HCT116 (cell line): ENCODE measurements at regions not wholly inside any gene's neighbourhood (a gene's known extent, or its start where the extent isn't known, plus 50 kb on each side); places are given as distances from the start of the nearest gene placed in this dataset.

Experiments
- ATAC-seq: fragments of 200-7000 bp; cut with Tn5 transposase; 2 replicates; pipeline ENCODE4 v1.9.1; 2020; ENCODE audit warnings: mild to moderate bottlenecking, moderate library complexity
- BruUV-seq: library from RNA; stranded (reverse); fragments of 400-500 nt; replicated peaks from 2 replicates; lab custom pipeline; 2021; lab: Mats Ljungman, UMichigan
- CTCF ChIA-PET: fragments of 300-600 bp; sonication (Branson Sonifier 250); formaldehyde crosslinking; loops from one replicate; lab custom pipeline; 2021; ENCODE audit warnings: antibody characterized with exemption; lab: Charles Lee
- POLR2A ChIA-PET: fragments of 300-600, 350-600 bp; sonication (Branson Sonifier 250); formaldehyde crosslinking; loops from one replicate; lab custom pipeline; 2021; ENCODE audit warnings: antibody characterized with exemption; lab: Charles Lee
- RAD21 ChIA-PET, 2 experiments: fragments of 300-600 bp; sonication (Branson Sonifier 250); formaldehyde crosslinking; loops; one replicate each; lab custom pipeline; 2023; ENCODE audit warnings: low total read pairs in 2 of 2; ENCODE audit not compliant: uncharacterized antibody in 2 of 2, unreplicated experiment in 2 of 2, low non-redundant PET in 1 of 2; lab: Charles Lee
- DNase-seq: peaks from one replicate; pipeline ENCODE4 v3.0.0-alpha.2; 2010; ENCODE audit warnings: low read depth, low spot score
- H2AFZ ChIP-seq: fragments of 200-600 bp; shearing (Covaris generic), sonication (generic); 2 replicates; pipeline ENCODE4 v1.6.1; 2017; ENCODE audit warnings: low read depth, mixed run types, mixed read lengths, antibody characterized with exemption, low read length; ENCODE audit not compliant: poor library complexity, severe bottlenecking
- H3K27ac ChIP-seq: 2 replicates; pipeline ENCODE4 v1.5.1; 2012; ENCODE audit warnings: low read depth, low read length
- H3K27me3 ChIP-seq: fragments of 200-600 bp; sonication (generic); 2 replicates; pipeline ENCODE4 v1.6.1; 2016; ENCODE audit warnings: mixed run types, low read length, mixed read lengths; ENCODE audit not compliant: insufficient read depth
- H3K36me3 ChIP-seq, 2 experiments: fragments of 200-500 bp in 1 of 2; fragments of 200-600 bp in 1 of 2; sonication (Bioruptor generic) in 1 of 2; sonication (generic) in 1 of 2; 2 replicates each; pipeline versions ENCODE4 v1.5.1 to v1.6.1; 2014 to 2016; ENCODE audit warnings: low read length in 2 of 2, inconsistent platforms in 1 of 2, mixed read lengths in 1 of 2, mixed run types in 1 of 2; ENCODE audit not compliant: insufficient read depth in 2 of 2, control insufficient read depth in 1 of 2
- H3K4me1 ChIP-seq, 2 experiments: fragments of 200-600 bp in 1 of 2; sonication (generic) in 1 of 2; 2 replicates each; pipeline versions ENCODE4 v1.5.1 to v1.6.1; 2012 to 2017; ENCODE audit warnings: low read length in 2 of 2, inconsistent platforms in 1 of 2, mild to moderate bottlenecking in 1 of 2, mixed read lengths in 1 of 2, mixed run types in 1 of 2, moderate library complexity in 1 of 2; ENCODE audit not compliant: insufficient read depth in 2 of 2, control insufficient read depth in 1 of 2
- H3K4me2 ChIP-seq: fragments of 200-600 bp; sonication (generic); 2 replicates; pipeline ENCODE4 v1.6.1; 2017; ENCODE audit warnings: mixed run types, low read length, mixed read lengths
- H3K4me3 ChIP-seq, 2 experiments: fragments of 200-600 bp in 1 of 2; sonication (generic) in 1 of 2; replicated peaks in 1 of 2; 2 replicates each; pipeline ENCODE4 v1.5.1; 2011 to 2016; ENCODE audit warnings: low read length in 2 of 2, control low read depth in 1 of 2, low read depth in 1 of 2, mild to moderate bottlenecking in 1 of 2, mixed read lengths in 1 of 2, mixed run types in 1 of 2
- H3K79me2 ChIP-seq: fragments of 200-600 bp; sonication (generic); 2 replicates; pipeline ENCODE4 v1.6.1; 2017; ENCODE audit warnings: mild to moderate bottlenecking, mixed run types, low read length, moderate library complexity, mixed read lengths; ENCODE audit not compliant: insufficient read depth
- H3K9ac ChIP-seq: fragments of 200-600 bp; sonication (generic); 2 replicates; pipeline ENCODE4 v1.6.1; 2016; ENCODE audit warnings: low read length, mixed read lengths
- H3K9me2 ChIP-seq: fragments of 200-600 bp; sonication (generic), shearing (Covaris generic); 2 replicates; pipeline ENCODE4 v1.6.1; 2017; ENCODE audit warnings: mixed run types, mild to moderate bottlenecking, moderate library complexity; ENCODE audit not compliant: insufficient read depth
- H3K9me3 ChIP-seq, 2 experiments: fragments of 200-500 bp in 1 of 2; fragments of 200-600 bp in 1 of 2; sonication (Bioruptor generic) in 1 of 2; sonication (generic) in 1 of 2; 2 replicates each; pipeline ENCODE4 v1.6.1; 2014 to 2017; ENCODE audit warnings: low read length in 2 of 2, mixed read lengths in 2 of 2, inconsistent platforms in 1 of 2, low read depth in 1 of 2, mild to moderate bottlenecking in 1 of 2, mixed run types in 1 of 2, moderate library complexity in 1 of 2; ENCODE audit not compliant: control insufficient read depth in 1 of 2, insufficient read depth in 1 of 2
- H4K20me1 ChIP-seq: fragments of 200-600 bp; sonication (generic), shearing (Covaris generic); 2 replicates; pipeline ENCODE4 v1.6.1; 2017; ENCODE audit warnings: mixed run types, mild to moderate bottlenecking, moderate library complexity; ENCODE audit not compliant: insufficient read depth
- EZH2 ChIP-seq: fragments of 200-600 bp; sonication (generic); IDR thresholded peaks from 2 replicates; pipeline ENCODE4 v1.6.1; 2017; ENCODE audit warnings: antibody characterized with exemption, mixed run types
- EZH2phosphoT487 ChIP-seq: fragments of 200-600 bp; IDR thresholded peaks from 2 replicates; pipeline ENCODE4 v1.6.1; 2018; ENCODE audit warnings: antibody characterized with exemption, borderline replicate concordance
- FOSL1 ChIP-seq: IDR thresholded peaks from 2 replicates; pipeline ENCODE4 v1.6.1; 2012; ENCODE audit warnings: low read depth
- POLR2A ChIP-seq: IDR thresholded peaks from 2 replicates; pipeline ENCODE4 v1.7.0; 2011; ENCODE audit warnings: borderline replicate concordance; ENCODE audit not compliant: insufficient read depth, insufficient read length; ENCODE audit errors: extremely low read depth
- REST ChIP-seq: IDR thresholded peaks from 2 replicates; pipeline ENCODE4 v1.6.1; 2012; ENCODE audit warnings: low read depth
- SP1 ChIP-seq: IDR thresholded peaks from 2 replicates; pipeline ENCODE4 v1.6.1; 2012; ENCODE audit warnings: low read depth
- TCF7L2 ChIP-seq: IDR thresholded peaks from 2 replicates; pipeline ENCODE4 v1.7.0; 2011; ENCODE audit warnings: borderline replicate concordance, inconsistent platforms; ENCODE audit not compliant: insufficient read depth, insufficient read length; ENCODE audit errors: extremely low read depth
- YY1 ChIP-seq: IDR thresholded peaks from 2 replicates; pipeline ENCODE4 v1.6.1; 2011; ENCODE audit warnings: low read length, low read depth, moderate library complexity, mild to moderate bottlenecking; ENCODE audit not compliant: insufficient replicate concordance; ENCODE audit errors: extremely low read depth
- ZBTB33 ChIP-seq: IDR thresholded peaks from 2 replicates; pipeline ENCODE4 v1.6.1; 2011; ENCODE audit warnings: mild to moderate bottlenecking, low read length, moderate library complexity; ENCODE audit not compliant: insufficient replicate concordance; ENCODE audit errors: extremely low read depth
- intact Hi-C: fragments of 100-400 bp; cut with micrococcal nuclease; formaldehyde crosslinking; loops from 2 replicates; pipeline ENCODE4 v1.10.0; 2022
- TF ChIP-seq, protein P1 (sequence below): IDR thresholded peaks from 2 replicates; pipeline ENCODE4 v1.6.1; 2012

GRCh38 chr18:68611311-68611710 lies 103.6 kb downstream of the TMX3 start:
- no peaks in the 10 kb centered on the region for H4K20me1 ChIP-seq
- H3K36me3 ChIP-seq, result no peaks in the 10 kb centered on the region
- H3K9me3 ChIP-seq, result no peaks in the 10 kb centered on the region
- H3K79me2 ChIP-seq, result no peaks in the 10 kb centered on the region
- CTCF ChIA-PET, result no interaction called here
- H3K9ac ChIP-seq, result no peak overlapping the region
- no peaks in the 10 kb centered on the region for H3K4me1 ChIP-seq
- BruUV-seq, result no TSS peak
- no peak overlapping the region for H3K27ac ChIP-seq
- TF ChIP-seq TCF7L2, result no peak
- TF ChIP-seq POLR2A, result no peak
- no peak for TF ChIP-seq EZH2phosphoT487
- TF ChIP-seq FOSL1, result no peak
- TF ChIP-seq, protein P1, sequence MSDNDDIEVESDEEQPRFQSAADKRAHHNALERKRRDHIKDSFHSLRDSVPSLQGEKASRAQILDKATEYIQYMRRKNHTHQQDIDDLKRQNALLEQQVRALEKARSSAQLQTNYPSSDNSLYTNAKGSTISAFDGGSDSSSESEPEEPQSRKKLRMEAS, result no peak
- no peak for TF ChIP-seq EZH2
- TF ChIP-seq REST, result no peak
- no peak for TF ChIP-seq SP1
- no peak for TF ChIP-seq ZBTB33
- TF ChIP-seq YY1, result no peak
- TF ChIP-seq, all 23 proteins: peak for 0
- ATAC-seq, result no peak
- ChIA-PET POLR2A (no interaction called here), RAD21 (no interaction called here)
- H3K27me3 ChIP-seq, result no peaks in the 10 kb centered on the region
- DNase-seq, result no peak
- H3K4me2 ChIP-seq, result no peak overlapping the region
- no peak overlapping the region for H2AFZ ChIP-seq
- intact Hi-C loops, result no loop called here
- H3K9me2 ChIP-seq, result no peaks in the 10 kb centered on the region
- H3K4me3 ChIP-seq, result no peak overlapping the region
